Left kidney (tissue), 1 donor: ENCODE measurements at regions not wholly inside any gene's neighbourhood (a gene's known extent, or its start where the extent isn't known, plus 50 kb on each side); places are given as distances from the start of the nearest gene placed in this dataset.

Source experiments
- DNase-seq: peaks from one replicate; pipeline ENCODE4 v3.0.0-alpha.2; 2013

- DNase-seq = no peak
These were observed 256.6 kb downstream of the GBA3 start for GRCh38 chr4:22949161-22949855.

- no peak for DNase-seq
These were observed 255.1 kb downstream of the GBA3 start for GRCh38 chr4:22947851-22948250.

GRCh38 chr4:22942920-22943559 is 250.3 kb downstream of the GBA3 start:
- no peak for DNase-seq

GRCh38 chr4:22941688-22942375 is 249.1 kb downstream of the GBA3 start:
- DNase-seq = no peak

GRCh38 chr4:22932326-22932725 is 239.6 kb downstream of the GBA3 start:
- DNase-seq = no peak

- no peak for DNase-seq
These were observed 229.7 kb downstream of the GBA3 start for GRCh38 chr4:22922426-22922825.

- no peak for DNase-seq
These were observed 229.2 kb downstream of the GBA3 start for GRCh38 chr4:22921936-22922335.

GRCh38 chr4:22911285-22911684 is 218.5 kb downstream of the GBA3 start:
- DNase-seq = no peak

- DNase-seq = no peak
These were observed 217.5 kb downstream of the GBA3 start for GRCh38 chr4:22910200-22910599.

GRCh38 chr4:22906045-22906444 is 213.3 kb downstream of the GBA3 start:
- no peak for DNase-seq

GRCh38 chr4:22903913-22904312 is 211.2 kb downstream of the GBA3 start:
- DNase-seq = no peak

- DNase-seq = no peak
These were observed 208.9 kb downstream of the GBA3 start for GRCh38 chr4:22901631-22902030.

- no peak for DNase-seq
These were observed 208.1 kb downstream of the GBA3 start for GRCh38 chr4:22900876-22901275.

GRCh38 chr4:22897520-22898108 is 204.9 kb downstream of the GBA3 start:
- peak; percentile 15 for DNase-seq

GRCh38 chr4:22895482-22895881 is 202.7 kb downstream of the GBA3 start:
- DNase-seq = no peak

- DNase-seq = no peak
These were observed 191.4 kb downstream of the GBA3 start for GRCh38 chr4:22884157-22884556.

- DNase-seq = peak; percentile 18
These were observed 188.7 kb downstream of the GBA3 start for GRCh38 chr4:22881411-22881810.

- no peak for DNase-seq
These were observed 184.8 kb downstream of the GBA3 start for GRCh38 chr4:22877486-22878052.

GRCh38 chr4:22876270-22876669 is 183.5 kb downstream of the GBA3 start:
- no peak for DNase-seq

- DNase-seq = no peak
These were observed 183.0 kb downstream of the GBA3 start for GRCh38 chr4:22875587-22876257.

GRCh38 chr4:22874334-22874912 is 181.7 kb downstream of the GBA3 start:
- no peak for DNase-seq

- DNase-seq = no peak
These were observed 181.2 kb downstream of the GBA3 start for GRCh38 chr4:22873899-22874298.
